GM18517 (cell line): ENCODE measurements at regions not wholly inside any gene's neighbourhood (a gene's known extent, or its start where the extent isn't known, plus 50 kb on each side); places are given as distances from the start of the nearest gene placed in this dataset.
"Not testable (repeated sequence)": the region's sequence is repeated elsewhere in the genome, so short reads cannot be mapped to it uniquely, and the experiment has no call there.

ENCODE experiments used
- ATAC-seq: cut with Tn5 transposase; IDR thresholded peaks from one replicate; pipeline ENCODE4 v1.9.1; 2021; ENCODE audit warnings: mild to moderate bottlenecking, moderate library complexity; ENCODE audit not compliant: unreplicated experiment

GRCh38 chr3:20316238-20316637, 130.2 kb upstream of the SGO1 start:
- no peak for ATAC-seq

DNA sequence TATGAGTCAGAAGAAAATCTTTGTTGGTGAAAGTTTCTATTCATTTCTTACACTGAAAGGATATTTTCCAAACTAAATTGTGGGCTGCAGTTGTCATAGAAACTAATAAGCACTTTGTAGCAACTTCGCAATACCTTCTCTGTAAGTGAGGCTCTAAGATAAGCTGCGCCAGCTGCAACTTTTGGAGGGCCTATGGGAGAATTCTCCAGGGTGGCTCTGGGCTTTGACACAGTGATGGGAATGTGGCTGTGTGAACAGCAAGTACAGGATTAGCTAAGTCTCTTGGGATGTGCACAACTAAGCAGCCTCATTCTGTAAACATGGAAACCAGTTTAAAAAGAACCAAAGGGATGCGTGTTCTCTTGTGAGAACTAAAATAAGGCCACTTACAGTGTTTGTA, 124.6 kb upstream of the SGO1 start:
- ATAC-seq = no peak

GRCh38 chr3:20307383-20307782, 121.4 kb upstream of the SGO1 start:
- no peak for ATAC-seq

DNA sequence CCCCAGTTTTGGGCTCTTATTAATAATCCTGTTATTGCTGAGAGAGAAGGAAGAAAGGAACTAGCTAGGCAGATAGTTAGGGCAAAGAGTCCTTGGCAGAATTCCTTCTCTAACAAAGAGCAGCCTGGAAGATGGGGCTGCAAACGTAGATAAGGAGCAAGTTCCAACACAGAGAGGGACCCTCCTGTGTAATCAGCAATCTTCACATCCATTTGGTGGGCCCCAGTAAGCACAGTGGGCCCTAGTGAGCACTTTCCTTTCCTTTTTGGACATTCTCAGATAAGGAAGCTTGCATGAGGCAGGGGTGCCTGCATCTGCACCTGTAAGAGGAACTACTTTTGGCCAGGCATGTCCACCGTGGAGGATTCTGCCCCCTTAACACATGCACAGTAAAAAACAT, 119.6 kb upstream of the SGO1 start:
- ATAC-seq = no peak

- ATAC-seq = no peak
Measured at GRCh38 chr3:20302766-20303165, 116.8 kb upstream of the SGO1 start.

DNA sequence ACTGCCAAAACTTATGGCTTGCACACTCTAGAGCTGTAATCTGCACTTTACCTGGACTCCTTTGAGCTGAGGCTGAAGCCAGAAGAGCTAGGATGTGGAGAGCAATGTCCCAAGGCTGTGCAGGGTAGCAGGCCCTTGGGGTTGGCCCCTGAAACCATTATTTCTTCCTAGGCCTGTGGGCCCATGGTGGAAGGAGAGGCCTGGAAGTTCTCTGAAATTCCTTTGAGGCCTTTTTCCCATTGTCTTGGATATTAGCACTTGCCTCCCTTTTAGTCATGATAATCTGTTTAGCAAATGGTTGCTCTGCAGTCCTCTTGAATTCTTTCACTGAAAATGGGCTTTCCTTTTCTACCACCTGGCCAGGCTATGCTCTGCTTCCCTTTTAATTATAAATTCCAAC, 102.0 kb upstream of the SGO1 start:
- no peak for ATAC-seq

DNA sequence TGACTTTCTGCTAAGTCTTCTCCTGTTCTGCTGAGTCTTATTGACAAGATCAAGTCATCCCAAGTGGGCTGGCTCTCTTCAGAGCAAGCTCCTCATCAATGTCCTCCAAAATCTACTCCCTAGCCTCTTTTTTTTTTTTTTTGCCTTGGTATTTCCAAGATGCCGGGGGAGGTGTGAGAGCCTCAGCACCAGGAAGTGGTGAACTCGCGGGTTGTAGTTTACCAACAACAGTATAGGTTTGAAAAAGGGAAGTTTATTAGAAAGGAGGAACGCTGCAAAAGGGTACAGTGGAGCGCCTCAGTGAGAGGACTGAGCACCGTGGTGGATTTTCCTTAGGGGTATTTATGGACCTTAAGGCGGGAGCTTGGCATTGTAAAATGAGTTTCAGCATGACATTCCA, 94.3 kb upstream of the SGO1 start:
- no peak for ATAC-seq

DNA sequence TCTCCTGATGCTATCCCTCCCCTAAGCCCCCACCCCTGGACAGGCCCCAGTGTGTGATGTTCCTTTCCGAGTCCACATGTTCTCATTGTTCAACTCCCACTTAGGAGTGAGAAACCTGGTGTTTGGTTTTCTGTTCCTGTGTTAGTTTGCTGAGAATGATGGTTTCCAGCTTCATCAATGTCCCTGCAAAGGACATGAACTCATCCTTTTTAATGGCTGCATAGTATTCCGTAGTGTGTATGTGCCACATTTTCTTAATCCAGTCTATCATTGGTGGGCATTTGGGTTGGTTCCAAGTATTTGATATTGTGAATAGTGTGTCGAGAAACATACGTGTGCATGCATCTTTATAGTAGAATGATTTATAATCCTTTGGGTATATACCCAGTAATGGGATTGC, 80.0 kb upstream of the SGO1 start:
- not testable (repeated sequence) for ATAC-seq

DNA sequence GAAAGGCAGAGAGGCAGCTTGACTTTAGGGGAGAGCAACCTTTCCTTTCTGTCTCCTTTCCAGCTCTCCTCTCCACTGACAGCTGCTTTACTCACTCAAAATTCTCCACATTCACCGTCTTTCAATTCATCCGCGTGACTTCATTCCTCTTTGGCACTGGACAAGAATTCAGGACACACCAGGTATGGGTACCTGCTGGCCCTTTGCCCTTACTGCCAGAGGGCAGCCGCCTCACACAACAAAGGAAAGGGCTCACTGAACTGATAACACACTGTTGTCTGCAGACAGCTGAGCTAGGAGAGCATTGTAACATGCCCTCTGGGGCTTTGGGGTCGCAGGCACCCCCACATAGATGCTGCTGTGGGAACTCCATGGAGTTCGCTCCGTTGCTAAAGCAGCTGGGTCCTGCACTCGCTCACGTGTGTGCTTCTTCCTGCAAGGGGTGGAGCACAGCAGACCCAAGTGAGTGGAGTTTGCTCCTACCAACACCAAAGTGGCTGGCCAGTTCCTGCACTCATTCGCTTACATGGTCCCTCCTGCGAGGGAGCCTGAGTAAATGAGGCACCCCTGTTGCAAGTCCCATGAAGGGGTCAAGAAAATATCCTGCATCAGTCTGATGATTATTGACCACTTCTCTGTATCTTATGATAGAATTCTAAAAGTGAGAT, 79.0 kb upstream of the SGO1 start:
- ATAC-seq = no peak

GRCh38 chr3:20258371-20258770, 72.4 kb upstream of the SGO1 start:
- ATAC-seq = no peak

GRCh38 chr3:20256144-20256543, 70.1 kb upstream of the SGO1 start:
- ATAC-seq = peak; percentile 95

DNA sequence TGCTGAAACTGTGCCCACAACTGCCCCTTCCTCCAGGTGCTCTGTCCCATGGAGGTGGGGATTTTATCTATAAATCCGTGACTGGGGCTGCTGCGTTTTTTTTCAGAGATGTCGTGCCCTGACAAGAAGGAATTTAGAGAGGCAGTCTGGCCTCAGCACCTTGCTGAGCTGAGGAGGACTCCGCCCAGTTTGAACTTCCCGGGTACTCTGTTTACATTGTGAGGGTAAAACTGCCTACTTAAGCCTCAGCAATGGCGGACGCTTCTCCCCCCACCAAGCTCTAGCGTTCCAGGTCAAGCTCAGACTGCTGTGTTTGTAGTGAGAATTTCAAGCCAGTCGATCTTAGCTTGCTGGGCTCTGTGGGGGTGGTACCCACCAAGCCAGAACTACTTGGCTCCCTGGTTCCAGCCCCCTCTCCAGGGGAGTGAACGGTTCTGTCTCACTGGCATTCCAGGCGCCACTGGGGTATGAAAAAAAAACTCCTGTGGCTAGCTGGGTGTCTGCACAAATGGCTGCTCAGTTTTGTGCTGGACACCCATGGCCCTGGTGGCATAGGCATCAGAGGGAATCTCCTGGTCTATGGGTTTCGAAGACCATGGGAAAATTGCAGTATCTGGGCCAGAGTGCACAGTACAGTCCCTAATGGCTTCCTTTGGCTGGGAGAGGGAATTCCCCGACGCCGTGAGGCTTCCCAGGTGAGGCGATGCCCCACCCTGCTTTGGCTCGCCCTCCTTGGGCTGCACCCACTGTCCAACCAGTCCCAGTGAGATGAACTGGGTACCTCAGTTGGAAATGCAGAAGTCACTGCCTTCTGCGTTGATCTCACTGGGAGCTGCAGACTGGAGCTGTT, 68.5 kb upstream of the SGO1 start:
- no peak for ATAC-seq

DNA sequence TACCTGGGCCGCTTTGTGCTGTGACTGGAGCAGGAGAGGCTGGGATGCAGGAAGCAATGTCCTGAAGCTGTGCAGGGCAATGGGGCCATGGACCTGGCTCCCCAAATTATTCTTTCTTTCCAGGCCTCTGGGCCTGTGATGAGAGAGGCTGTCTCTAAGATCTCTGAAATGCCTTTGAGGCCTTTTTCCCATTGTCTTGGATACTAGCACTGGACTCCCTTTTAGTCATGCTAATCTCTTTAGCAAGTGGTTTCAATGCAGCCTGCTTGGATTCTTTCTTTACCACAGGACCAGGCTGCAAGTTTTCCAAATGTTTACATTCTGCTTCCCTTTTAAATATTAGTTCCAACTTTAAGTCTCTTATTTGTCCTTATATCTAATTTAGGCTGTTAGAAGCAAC, 64.8 kb upstream of the SGO1 start:
- no peak for ATAC-seq

- no peak for ATAC-seq
Measured at GRCh38 chr3:20250314-20250713, 64.3 kb upstream of the SGO1 start.

DNA sequence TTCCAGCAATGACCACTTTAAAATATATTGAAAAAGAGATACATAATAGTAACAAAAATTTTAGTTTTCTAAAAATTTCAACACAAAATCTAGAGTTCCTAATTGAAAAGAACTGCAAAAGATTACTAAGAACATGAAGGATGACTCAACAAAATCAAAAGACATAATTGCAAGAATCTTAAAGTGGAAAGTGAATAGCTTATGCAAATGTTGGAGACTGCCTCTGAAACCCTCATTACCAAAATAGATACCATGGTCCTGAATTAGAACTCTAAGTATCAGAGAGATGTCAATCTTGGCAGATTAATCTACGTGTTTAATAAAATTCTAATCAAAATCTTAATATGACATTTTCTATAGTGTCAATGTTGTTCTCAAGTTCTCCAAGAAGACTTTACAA, 60.7 kb upstream of the SGO1 start:
- ATAC-seq = peak; percentile 93

GRCh38 chr3:20245781-20246180, 59.8 kb upstream of the SGO1 start:
- peak; percentile 41 for ATAC-seq

DNA sequence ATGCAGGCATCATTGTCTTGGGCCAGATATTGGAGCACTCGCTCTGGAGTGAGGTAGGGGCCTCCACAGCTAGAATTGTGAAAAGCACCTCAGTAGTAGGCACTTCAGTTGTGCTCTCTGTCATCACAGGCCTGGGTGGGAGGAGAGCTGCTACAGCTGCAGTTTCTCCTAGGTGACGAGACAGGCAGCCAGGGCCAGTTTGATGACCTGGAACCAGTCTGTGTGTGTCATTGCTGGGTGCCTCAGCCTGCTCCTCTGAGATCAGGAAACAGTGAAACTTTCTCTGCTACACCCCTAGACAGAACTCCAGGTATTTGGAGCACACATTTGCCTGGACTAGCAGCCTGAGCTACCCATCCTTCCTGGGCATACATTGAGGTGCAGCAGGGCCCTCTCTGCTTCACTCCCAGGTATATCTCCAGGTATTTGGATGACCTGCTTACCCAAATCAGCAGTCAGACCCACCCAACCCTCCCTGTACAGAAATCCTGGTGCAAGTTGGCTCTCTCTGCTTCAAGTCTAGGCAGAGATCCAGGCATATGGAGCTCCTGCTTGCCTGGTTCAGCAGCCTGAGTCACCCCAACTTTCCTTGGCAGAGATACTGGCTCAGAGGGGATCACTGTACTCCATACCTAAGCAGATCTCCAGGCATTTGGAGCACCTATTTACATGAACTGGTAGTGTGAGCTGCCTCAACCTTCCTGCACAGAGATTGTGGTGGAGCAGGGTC, 54.3 kb upstream of the SGO1 start:
- no peak for ATAC-seq

GRCh38 chr3:20238199-20238598, 52.2 kb upstream of the SGO1 start:
- not testable (repeated sequence) for ATAC-seq

DNA sequence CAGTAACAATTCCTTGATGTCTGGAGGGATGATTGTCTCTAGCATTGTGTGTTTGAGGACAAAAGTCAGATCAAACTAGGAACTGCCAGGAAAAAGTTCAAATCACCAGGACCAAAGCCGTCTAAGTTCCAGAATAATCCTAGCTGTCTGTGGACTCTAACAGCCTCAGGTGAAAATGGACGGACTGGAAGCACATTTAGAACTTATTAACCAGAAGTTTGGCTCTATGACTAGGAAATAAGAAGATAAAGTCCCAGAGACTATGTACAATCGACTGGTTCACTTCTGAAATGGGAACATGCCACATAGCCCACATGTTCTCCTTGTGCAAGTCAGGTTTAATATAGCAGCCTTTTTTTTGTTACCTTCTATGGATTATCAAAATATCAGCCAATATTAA, 50.6 kb upstream of the SGO1 start:
- no peak for ATAC-seq
